Middle frontal gyrus (tissue), 1 donor: ENCODE measurements at regions not wholly inside any gene's neighbourhood (a gene's known extent, or its start where the extent isn't known, plus 50 kb on each side); places are given as distances from the start of the nearest gene placed in this dataset.
A peak's percentile ranks its signal among the peaks of the same experiment; 100 is the strongest.

ENCODE experiments used
- DNase-seq: peaks from one replicate; pipeline ENCODE4 v3.0.0-alpha.2; 2015; ENCODE audit warnings: low spot score; ENCODE audit errors: extremely low spot score

GRCh38 chr3:186487819-186488218 lies 56.4 kb downstream of the CRYGS start:
- DNase-seq = no peak

GRCh38 chr3:186487037-186487436 lies 57.1 kb downstream of the CRYGS start:
- DNase-seq = no peak

- no peak for DNase-seq
Observed at GRCh38 chr3:186483611-186484340, 60.4 kb downstream of the CRYGS start.

- DNase-seq = no peak
Observed at GRCh38 chr3:186481526-186481925, 62.7 kb downstream of the CRYGS start.

- no peak for DNase-seq
Observed at GRCh38 chr3:186477876-186478275, 66.3 kb downstream of the CRYGS start.

- no peak for DNase-seq
Observed at GRCh38 chr3:186477033-186477432, 67.1 kb downstream of the CRYGS start.

GRCh38 chr3:186476541-186476940 lies 67.6 kb downstream of the CRYGS start:
- DNase-seq = no peak

GRCh38 chr3:186476044-186476468 lies 68.1 kb downstream of the CRYGS start:
- DNase-seq = peak; percentile 70

- no peak for DNase-seq
Observed at GRCh38 chr3:186473166-186473565, 71.0 kb downstream of the CRYGS start.

- DNase-seq = no peak
Observed at GRCh38 chr3:186472456-186473008, 71.6 kb downstream of the CRYGS start.

- DNase-seq = no peak
Observed at GRCh38 chr3:186471771-186472170, 72.4 kb downstream of the CRYGS start.

- no peak for DNase-seq
Observed at GRCh38 chr3:186469525-186469924, 74.7 kb downstream of the CRYGS start.

GRCh38 chr3:186467969-186468368 lies 76.2 kb downstream of the CRYGS start:
- DNase-seq = no peak

- no peak for DNase-seq
Observed at GRCh38 chr3:186466391-186466974, 77.7 kb downstream of the CRYGS start.

- no peak for DNase-seq
Observed at GRCh38 chr3:186465508-186465907, 78.7 kb downstream of the CRYGS start.

- DNase-seq = no peak
Observed at GRCh38 chr3:186464424-186465093, 79.6 kb downstream of the CRYGS start.

- no peak for DNase-seq
Observed at GRCh38 chr3:186461141-186461540, 83.0 kb downstream of the CRYGS start.

- DNase-seq = no peak
Observed at GRCh38 chr3:186459108-186459467, 85.1 kb downstream of the CRYGS start.

GRCh38 chr3:186458306-186459107 lies 85.7 kb downstream of the CRYGS start:
- DNase-seq = no peak

- no peak for DNase-seq
Observed at GRCh38 chr3:186457236-186457635, 86.9 kb downstream of the CRYGS start.

- DNase-seq = no peak
Observed at GRCh38 chr3:186456731-186457191, 87.4 kb downstream of the CRYGS start.
